ENCODE measurements at regions not wholly inside any gene's neighbourhood (a gene's known extent, or its start where the extent isn't known, plus 50 kb on each side); places are given as distances from the start of the nearest gene placed in this dataset.

GRCh38 chr1:230496451-230496850 is 70.3 kb upstream of the PGBD5 start:
- DNase-seq (ENCODE audit: low read depth): no peak
- H3K4me3 ChIP-seq (ENCODE audit: low read depth, low read length): no peak overlapping the region
- TF ChIP-seq, protein P1, sequence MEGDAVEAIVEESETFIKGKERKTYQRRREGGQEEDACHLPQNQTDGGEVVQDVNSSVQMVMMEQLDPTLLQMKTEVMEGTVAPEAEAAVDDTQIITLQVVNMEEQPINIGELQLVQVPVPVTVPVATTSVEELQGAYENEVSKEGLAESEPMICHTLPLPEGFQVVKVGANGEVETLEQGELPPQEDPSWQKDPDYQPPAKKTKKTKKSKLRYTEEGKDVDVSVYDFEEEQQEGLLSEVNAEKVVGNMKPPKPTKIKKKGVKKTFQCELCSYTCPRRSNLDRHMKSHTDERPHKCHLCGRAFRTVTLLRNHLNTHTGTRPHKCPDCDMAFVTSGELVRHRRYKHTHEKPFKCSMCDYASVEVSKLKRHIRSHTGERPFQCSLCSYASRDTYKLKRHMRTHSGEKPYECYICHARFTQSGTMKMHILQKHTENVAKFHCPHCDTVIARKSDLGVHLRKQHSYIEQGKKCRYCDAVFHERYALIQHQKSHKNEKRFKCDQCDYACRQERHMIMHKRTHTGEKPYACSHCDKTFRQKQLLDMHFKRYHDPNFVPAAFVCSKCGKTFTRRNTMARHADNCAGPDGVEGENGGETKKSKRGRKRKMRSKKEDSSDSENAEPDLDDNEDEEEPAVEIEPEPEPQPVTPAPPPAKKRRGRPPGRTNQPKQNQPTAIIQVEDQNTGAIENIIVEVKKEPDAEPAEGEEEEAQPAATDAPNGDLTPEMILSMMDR (IDR thresholded peaks at IDR 0.05; ENCODE audit: control insufficient read depth, extremely low read depth, insufficient read depth): no peak

DNA sequence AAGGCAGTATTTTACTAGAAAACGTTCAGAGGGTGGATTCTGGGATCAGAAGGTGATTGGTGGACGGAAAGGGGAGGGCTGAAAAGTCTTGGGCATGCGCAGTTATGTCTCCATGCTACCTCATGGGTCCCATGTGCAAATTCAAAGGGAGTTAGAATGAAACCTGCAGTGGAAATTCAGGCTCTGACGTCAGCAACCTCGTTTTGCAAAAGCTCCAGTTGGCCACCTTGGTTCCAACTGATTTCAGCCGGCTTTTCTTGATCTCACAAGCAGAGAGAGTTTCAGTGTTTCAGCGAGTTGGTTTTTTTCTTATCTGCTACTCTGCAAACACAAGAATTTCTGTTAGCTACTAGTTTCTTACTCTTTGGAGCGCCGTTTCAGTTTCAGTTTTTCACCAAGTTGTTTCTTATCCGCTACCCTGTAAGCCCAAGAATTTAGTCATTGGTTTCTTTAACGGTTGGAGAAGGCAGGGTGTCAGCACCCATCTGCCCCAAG is 69.8 kb upstream of the PGBD5 start:
- H3K4me3 ChIP-seq (ENCODE audit: low read depth, low read length): no peak overlapping the region
- no peak for DNase-seq (ENCODE audit: low read depth)
- TF ChIP-seq, protein P1 (IDR thresholded peaks at IDR 0.05; ENCODE audit: control insufficient read depth, extremely low read depth, insufficient read depth): no peak

DNA sequence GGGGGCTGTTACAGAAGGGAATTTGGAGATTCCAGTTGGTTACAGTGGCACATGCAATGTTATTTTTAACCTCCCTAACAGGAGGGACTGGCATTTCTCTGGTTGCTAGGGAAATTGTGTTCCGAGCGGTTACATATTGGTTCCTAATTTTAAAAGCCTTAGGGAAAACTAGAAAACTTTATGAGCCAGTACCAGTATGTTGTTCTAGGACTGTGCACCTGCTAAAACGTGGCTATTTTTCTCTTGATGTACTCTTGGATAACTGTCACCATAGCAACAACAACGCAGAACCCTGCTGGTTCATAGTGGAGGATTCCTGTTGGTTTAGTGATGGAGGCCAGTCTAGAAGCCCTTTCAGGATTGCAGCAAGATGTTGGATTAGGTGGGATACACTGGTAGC is 68.9 kb upstream of the PGBD5 start:
- TF ChIP-seq, protein P1 (IDR thresholded peaks at IDR 0.05; ENCODE audit: control insufficient read depth, extremely low read depth, insufficient read depth): no peak
- no peak overlapping the region for H3K4me3 ChIP-seq (ENCODE audit: low read depth, low read length)
- DNase-seq (ENCODE audit: low read depth): no peak

- H3K4me3 ChIP-seq (ENCODE audit: low read depth, low read length): no peak overlapping the region
- no peak for DNase-seq (ENCODE audit: low read depth)
- TF ChIP-seq, protein P1 (IDR thresholded peaks at IDR 0.05; ENCODE audit: control insufficient read depth, extremely low read depth, insufficient read depth): no peak
Observed at GRCh38 chr1:230494514-230494913, 68.4 kb upstream of the PGBD5 start.

DNA sequence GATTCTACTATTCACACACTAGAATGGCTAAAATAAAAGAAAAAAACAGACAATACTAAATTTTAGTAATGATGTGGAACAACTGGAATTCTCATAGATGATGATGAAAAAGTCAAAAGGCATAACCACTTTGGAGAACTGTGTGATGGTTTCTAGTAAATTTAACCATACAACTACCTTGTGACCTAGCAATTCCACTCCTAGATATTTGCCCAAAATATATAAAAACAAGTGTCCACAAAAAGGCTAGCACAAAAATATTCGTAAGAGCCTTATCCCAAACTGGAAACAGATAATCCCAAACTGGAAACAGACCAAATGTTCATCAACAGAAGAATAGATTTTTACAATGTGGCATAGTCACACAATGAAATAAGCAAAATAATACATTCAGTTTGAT is 67.9 kb upstream of the PGBD5 start:
- TF ChIP-seq, protein P1 (IDR thresholded peaks at IDR 0.05; ENCODE audit: control insufficient read depth, extremely low read depth, insufficient read depth): no peak
- no peak for DNase-seq (ENCODE audit: low read depth)
- H3K4me3 ChIP-seq (ENCODE audit: low read depth, low read length): no peak overlapping the region

DNA sequence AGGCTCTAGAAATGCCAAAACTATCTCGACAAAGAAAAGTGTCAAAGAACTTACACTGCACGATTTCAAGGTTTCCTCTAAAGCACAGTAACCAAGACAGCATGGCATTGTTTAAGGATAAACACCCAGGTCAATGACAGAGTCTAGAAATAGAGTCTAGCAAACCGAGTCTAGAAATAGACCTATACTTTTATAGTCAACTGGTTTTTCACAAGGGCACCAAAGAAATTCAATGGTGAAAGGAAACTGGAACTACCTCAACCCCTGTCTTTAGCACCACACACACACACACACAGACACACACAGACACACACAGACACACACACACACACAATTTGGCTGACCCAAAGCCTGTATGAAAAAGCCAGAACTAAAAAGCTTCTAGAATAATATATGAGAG is 67.1 kb upstream of the PGBD5 start:
- DNase-seq (ENCODE audit: low read depth): no peak
- TF ChIP-seq, protein P1 (IDR thresholded peaks at IDR 0.05; ENCODE audit: control insufficient read depth, extremely low read depth, insufficient read depth): no peak
- no peak overlapping the region for H3K4me3 ChIP-seq (ENCODE audit: low read depth, low read length)

- no peak for DNase-seq (ENCODE audit: low read depth)
- H3K4me3 ChIP-seq (ENCODE audit: low read depth, low read length): no peak overlapping the region
- TF ChIP-seq, protein P1 (IDR thresholded peaks at IDR 0.05; ENCODE audit: control insufficient read depth, extremely low read depth, insufficient read depth): no peak
Observed at GRCh38 chr1:230490436-230490835, 64.3 kb upstream of the PGBD5 start.

Data from LNCaP clone FGC (cell line).